ENCODE measurements at regions not wholly inside any gene's neighbourhood (a gene's known extent, or its start where the extent isn't known, plus 50 kb on each side); places are given as distances from the start of the nearest gene placed in this dataset.

GRCh38 chr15:77723756-77724155, 91.0 kb upstream of the LINGO1 start:
- no peak for TF ChIP-seq CTCF (IDR thresholded peaks at IDR 0.05)
- H3K27ac ChIP-seq = no peak overlapping the region
- H3K9me3 ChIP-seq = no peaks in the 10 kb centered on the region
- peaks cover 0 to 52% (median 0%) of the 10 kb centered on the region in 4 donors for H3K27me3 ChIP-seq
- 74 to 87% methylated on average over 6 to 16 of the region's 16 CpGs for WGBS, 2 donors
- no peaks in the 10 kb centered on the region for H3K4me1 ChIP-seq
- no peak overlapping the region for H3K4me3 ChIP-seq
- no peak for DNase-seq
- intact Hi-C loops (cut with DNase I) = no loop called here
- H3K36me3 ChIP-seq = no peaks in the 10 kb centered on the region

GRCh38 chr15:77722759-77723460, 90.2 kb upstream of the LINGO1 start:
- H3K9me3 ChIP-seq = no peaks in the 10 kb centered on the region
- H3K27ac ChIP-seq = no peak overlapping the region
- no peak for TF ChIP-seq POLR2A (IDR thresholded peaks at IDR 0.05)
- no peaks in the 10 kb centered on the region for H3K36me3 ChIP-seq
- no peak for DNase-seq
- no peaks in the 10 kb centered on the region for H3K4me1 ChIP-seq
- intact Hi-C loops (cut with DNase I) = no loop called here
- 64 to 71% methylated on average over 6 to 10 of the region's 18 CpGs for WGBS, 2 donors
- no peak overlapping the region for H3K4me3 ChIP-seq
- H3K27me3 ChIP-seq = peaks cover 0 to 44% (median 0%) of the 10 kb centered on the region in 4 donors

GRCh38 chr15:77721963-77722362, 89.3 kb upstream of the LINGO1 start:
- intact Hi-C loops (cut with DNase I) = no loop called here
- no peak overlapping the region for H3K4me3 ChIP-seq
- no peaks in the 10 kb centered on the region for H3K9me3 ChIP-seq
- no peak for DNase-seq
- H3K27ac ChIP-seq = no peak overlapping the region
- TF ChIP-seq CTCF (IDR thresholded peaks at IDR 0.05) (no peak), POLR2A (IDR thresholded peaks at IDR 0.05) (no peak)
- peaks cover 0 to 43% (median 0%) of the 10 kb centered on the region in 4 donors for H3K27me3 ChIP-seq
- H3K4me1 ChIP-seq = no peaks in the 10 kb centered on the region
- WGBS, 2 donors = 49 to 57% methylated on average over 3 of the region's 7 CpGs
- no peaks in the 10 kb centered on the region for H3K36me3 ChIP-seq

DNA sequence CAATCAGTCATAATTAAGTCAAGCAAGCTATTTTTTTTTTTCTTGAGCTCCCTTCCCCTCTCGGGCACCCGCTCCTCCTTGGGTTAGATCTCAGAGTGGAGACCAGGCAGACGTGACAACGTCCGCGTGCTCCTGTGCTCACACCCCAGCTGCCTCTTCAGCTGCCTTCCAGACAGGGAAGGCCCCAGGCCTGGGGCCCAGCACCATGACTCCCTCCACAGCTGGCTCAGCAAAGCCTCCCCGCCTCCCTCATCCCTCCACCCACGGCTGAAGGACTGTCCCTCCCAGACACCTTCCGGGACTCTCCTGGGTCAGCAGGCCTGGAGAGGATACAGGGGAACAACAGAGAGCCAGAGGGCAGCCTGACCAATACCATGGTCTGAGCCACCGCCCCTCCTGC, 87.9 kb upstream of the LINGO1 start:
- Histone ChIP-seq H3K27me3 (peaks cover 0 to 45% (median 0%) of the 10 kb centered on the region in 4 donors), H3K36me3 (no peaks in the 10 kb centered on the region), H3K4me3 (no peak overlapping the region), H3K4me1 (no peaks in the 10 kb centered on the region), H3K9me3 (no peaks in the 10 kb centered on the region), H3K27ac (no peak overlapping the region)
- TF ChIP-seq CTCF (IDR thresholded peaks at IDR 0.05) = no peak
- TF ChIP-seq POLR2A (IDR thresholded peaks at IDR 0.05) = no peak
- 51 to 66% methylated on average over 8 to 9 of the region's 10 CpGs for WGBS, 2 donors
- intact Hi-C loops (cut with DNase I) = no loop called here
- DNase-seq = no peak

DNA sequence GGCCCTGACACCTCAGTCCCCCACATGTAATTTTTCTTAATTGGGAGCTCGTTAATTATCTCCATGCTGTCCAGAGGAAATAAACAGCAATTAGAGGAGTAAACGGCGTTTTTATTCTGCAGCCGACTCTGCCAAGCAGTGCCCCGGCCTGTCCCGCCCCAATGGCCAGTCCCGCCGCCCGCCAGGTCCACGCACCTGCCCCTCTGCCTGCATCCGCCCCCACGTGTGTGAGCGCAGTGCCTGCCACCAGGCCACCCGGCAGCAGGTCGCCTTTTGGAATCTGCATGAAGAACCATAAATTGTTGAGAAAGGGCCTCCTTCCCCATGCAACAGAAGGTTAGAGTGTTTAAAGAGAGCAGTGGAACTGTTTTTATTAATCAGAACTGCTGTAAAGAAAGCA, 87.5 kb upstream of the LINGO1 start:
- H3K27me3 ChIP-seq = peaks cover 0 to 45% (median 0%) of the 10 kb centered on the region in 4 donors
- no peak for DNase-seq
- TF ChIP-seq CTCF (IDR thresholded peaks at IDR 0.05) (no peak), POLR2A (IDR thresholded peaks at IDR 0.05) (no peak)
- H3K4me3 ChIP-seq = no peak overlapping the region
- no peaks in the 10 kb centered on the region for H3K9me3 ChIP-seq
- no peaks in the 10 kb centered on the region for H3K4me1 ChIP-seq
- 27 to 57% methylated on average over 5 to 10 of the region's 15 CpGs for WGBS, 2 donors
- no peaks in the 10 kb centered on the region for H3K36me3 ChIP-seq
- no peak overlapping the region for H3K27ac ChIP-seq
- intact Hi-C loops (cut with DNase I) = no loop called here

DNA sequence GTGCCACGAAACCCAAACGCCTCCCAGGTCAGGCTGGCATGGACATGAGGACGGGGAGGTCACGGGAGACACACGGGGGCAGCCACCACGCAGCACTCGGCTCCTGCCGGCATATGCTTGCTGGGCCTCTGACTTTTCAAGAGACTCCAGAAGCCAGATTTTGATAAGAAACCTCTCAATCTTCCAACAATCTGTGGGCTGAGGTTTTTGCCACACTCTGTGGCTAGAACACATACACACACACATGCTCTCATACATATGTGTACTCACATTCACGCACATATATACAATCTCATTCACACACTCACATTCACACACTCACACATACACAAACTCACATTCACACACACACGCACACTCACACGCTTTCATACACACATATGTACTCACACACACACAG, 86.7 kb upstream of the LINGO1 start:
- H3K4me3 ChIP-seq = no peak overlapping the region
- no peaks in the 10 kb centered on the region for H3K9me3 ChIP-seq
- no peak for TF ChIP-seq POLR2A (IDR thresholded peaks at IDR 0.05)
- TF ChIP-seq CTCF (IDR thresholded peaks at IDR 0.05) = no peak
- no peaks in the 10 kb centered on the region for H3K4me1 ChIP-seq
- intact Hi-C loops (cut with DNase I) = no loop called here
- H3K27me3 ChIP-seq = peaks cover 0 to 46% (median 0%) of the 10 kb centered on the region in 4 donors
- 73 to 75% methylated on average over 6 to 9 of the region's 11 CpGs for WGBS, 2 donors
- no peak for DNase-seq
- H3K36me3 ChIP-seq = no peaks in the 10 kb centered on the region
- no peak overlapping the region for H3K27ac ChIP-seq

Measured in esophagus squamous epithelium (tissue), 5 donors.